Endodermal cell (in vitro differentiated cells): ENCODE measurements at regions not wholly inside any gene's neighbourhood (a gene's known extent, or its start where the extent isn't known, plus 50 kb on each side); places are given as distances from the start of the nearest gene placed in this dataset.

Experiments
- DNase-seq: peaks from one replicate; pipeline ENCODE4 v3.0.0-alpha.2; 2017
- H3K27ac ChIP-seq: 2 replicates; pipeline ENCODE4 v1.5.1; 2013; ENCODE audit warnings: mild to moderate bottlenecking, low read depth, low read length, moderate library complexity
- H3K27me3 ChIP-seq: 2 replicates; pipeline ENCODE4 v1.6.1; 2013; ENCODE audit warnings: mild to moderate bottlenecking, low read length, moderate library complexity; ENCODE audit not compliant: insufficient read depth, control insufficient read depth, poor library complexity, severe bottlenecking
- H3K36me3 ChIP-seq: 2 replicates; pipeline ENCODE4 v1.7.0; 2013; ENCODE audit warnings: mild to moderate bottlenecking, low read length, moderate library complexity; ENCODE audit not compliant: control insufficient read depth, insufficient read depth
- H3K4me1 ChIP-seq: one replicate; pipeline ENCODE4 v1.7.0; 2013; ENCODE audit warnings: low read length; ENCODE audit not compliant: control insufficient read depth, insufficient read depth
- H3K4me3 ChIP-seq: 2 replicates; pipeline ENCODE4 v1.5.1; 2013; ENCODE audit warnings: mild to moderate bottlenecking, low read length, moderate library complexity
- H3K9ac ChIP-seq: 2 replicates; pipeline ENCODE4 v1.6.1; 2013; ENCODE audit warnings: mild to moderate bottlenecking, low read length, moderate library complexity; ENCODE audit not compliant: poor library complexity, severe bottlenecking; ENCODE audit errors: extremely low read depth
- H3K9me3 ChIP-seq: 2 replicates; pipeline ENCODE4 v1.6.1; 2013; ENCODE audit warnings: mild to moderate bottlenecking, low read length, moderate library complexity; ENCODE audit not compliant: control insufficient read depth
- H3K27ac Mint-ChIP-seq: 2 replicates; pipeline ENCODE4 v1.8.0; 2020; ENCODE audit warnings: mixed read lengths
- H3K27me3 Mint-ChIP-seq: 2 replicates; pipeline ENCODE4 v1.8.0; 2021; ENCODE audit warnings: mild to moderate bottlenecking, mixed read lengths; ENCODE audit not compliant: insufficient read depth
- H3K36me3 Mint-ChIP-seq: 2 replicates; pipeline ENCODE4 v1.8.0; 2020; ENCODE audit warnings: low read depth, mixed read lengths
- H3K4me1 Mint-ChIP-seq: 2 replicates; pipeline ENCODE4 v1.8.0; 2020; ENCODE audit warnings: mixed read lengths
- H3K4me3 Mint-ChIP-seq: 2 replicates; pipeline ENCODE4 v1.8.0; 2020; ENCODE audit warnings: mild to moderate bottlenecking, moderate library complexity, mixed read lengths
- H3K9me3 Mint-ChIP-seq: 2 replicates; pipeline ENCODE4 v1.8.0; 2020; ENCODE audit warnings: mild to moderate bottlenecking, mixed read lengths
- WGBS, 2 experiments: methylation state at CpG; one replicate each; pipeline versions ENCODE4 v1.1.5 to v1.1.7; 2013; ENCODE audit warnings: missing lambda C conversion rate in 2 of 2, mixed read lengths in 1 of 2; ENCODE audit not compliant: insufficient coverage in 1 of 2, insufficient read length in 1 of 2; 5-methylcytosine and 5-hydroxymethylcytosine counted together
- TF ChIP-seq, protein P1 (sequence below): fragments of 200-600 bp; sonication (generic); conservative IDR thresholded peaks from 2 replicates; pipeline ENCODE4 v1.5.0; 2021; ENCODE audit warnings: antibody characterized with exemption, mild to moderate bottlenecking

DNA sequence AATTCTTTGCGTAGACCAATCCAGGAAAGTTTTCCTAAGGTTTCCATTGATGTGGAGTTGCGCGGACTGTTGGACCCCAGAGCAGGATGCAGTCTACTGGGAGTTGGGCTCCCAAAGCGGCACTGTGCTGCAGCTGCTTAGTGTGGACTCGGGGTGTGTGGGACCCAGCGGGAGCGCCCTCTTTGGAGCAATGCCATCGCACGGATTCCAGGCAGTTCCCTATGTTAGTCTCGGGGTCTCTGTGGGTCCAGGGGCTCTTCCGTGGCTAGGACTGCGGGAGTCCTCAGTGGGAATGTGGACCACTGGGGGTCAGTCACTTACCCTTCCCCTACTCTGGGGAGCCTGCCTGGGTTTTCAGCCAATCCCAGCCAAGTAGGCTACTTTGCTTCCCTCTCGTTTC lies 151.7 kb upstream of the OLIG3 start:
- WGBS, 2 experiments, result 95 to 98% methylated on average over 12 to 13 of the region's 13 CpGs
- TF ChIP-seq, protein P1, sequence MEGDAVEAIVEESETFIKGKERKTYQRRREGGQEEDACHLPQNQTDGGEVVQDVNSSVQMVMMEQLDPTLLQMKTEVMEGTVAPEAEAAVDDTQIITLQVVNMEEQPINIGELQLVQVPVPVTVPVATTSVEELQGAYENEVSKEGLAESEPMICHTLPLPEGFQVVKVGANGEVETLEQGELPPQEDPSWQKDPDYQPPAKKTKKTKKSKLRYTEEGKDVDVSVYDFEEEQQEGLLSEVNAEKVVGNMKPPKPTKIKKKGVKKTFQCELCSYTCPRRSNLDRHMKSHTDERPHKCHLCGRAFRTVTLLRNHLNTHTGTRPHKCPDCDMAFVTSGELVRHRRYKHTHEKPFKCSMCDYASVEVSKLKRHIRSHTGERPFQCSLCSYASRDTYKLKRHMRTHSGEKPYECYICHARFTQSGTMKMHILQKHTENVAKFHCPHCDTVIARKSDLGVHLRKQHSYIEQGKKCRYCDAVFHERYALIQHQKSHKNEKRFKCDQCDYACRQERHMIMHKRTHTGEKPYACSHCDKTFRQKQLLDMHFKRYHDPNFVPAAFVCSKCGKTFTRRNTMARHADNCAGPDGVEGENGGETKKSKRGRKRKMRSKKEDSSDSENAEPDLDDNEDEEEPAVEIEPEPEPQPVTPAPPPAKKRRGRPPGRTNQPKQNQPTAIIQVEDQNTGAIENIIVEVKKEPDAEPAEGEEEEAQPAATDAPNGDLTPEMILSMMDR, result no peak
- H3K4me3 Mint-ChIP-seq, result no peak overlapping the region

DNA sequence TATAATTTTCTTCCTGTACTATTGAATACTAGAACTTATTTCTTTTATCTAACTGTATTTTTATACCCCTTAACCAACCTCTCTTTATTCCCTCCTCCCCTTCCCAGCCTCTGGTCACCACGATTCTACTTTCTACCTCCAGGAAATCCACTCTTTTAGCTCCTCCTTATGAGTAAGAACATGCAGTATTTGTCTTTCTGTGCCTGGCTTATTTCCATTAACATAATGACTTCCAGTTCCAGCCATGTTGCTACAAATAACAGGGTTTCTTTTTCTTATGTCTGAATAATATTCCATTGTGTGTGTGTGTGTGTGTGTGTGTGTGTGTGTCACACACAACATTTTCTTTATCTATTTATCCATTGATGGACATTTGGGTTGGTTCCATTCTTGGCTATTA lies 152.3 kb upstream of the OLIG3 start:
- Mint-ChIP-seq H3K4me1 (no peaks in the 10 kb centered on the region), H3K36me3 (no peaks in the 10 kb centered on the region)
- WGBS, 2 experiments, result no CpG with 5 or more reads among the region's 1 CpG

More for the DNA sequence above, 151.7 kb upstream of the OLIG3 start:
- Histone ChIP-seq H3K4me3 (no peak overlapping the region), H3K9ac (no peak overlapping the region), H3K4me1 (no peaks in the 10 kb centered on the region), H3K36me3 (no peaks in the 10 kb centered on the region), H3K27ac (no peak overlapping the region), H3K27me3 (no peaks in the 10 kb centered on the region), H3K9me3 (no peaks in the 10 kb centered on the region)
- DNase-seq, result no peak
- no peaks in the 10 kb centered on the region for H3K36me3 Mint-ChIP-seq
- no peak overlapping the region for H3K27ac Mint-ChIP-seq
- no peaks in the 10 kb centered on the region for H3K27me3 Mint-ChIP-seq
- H3K4me1 Mint-ChIP-seq, result no peaks in the 10 kb centered on the region
- no peaks in the 10 kb centered on the region for H3K9me3 Mint-ChIP-seq

DNA sequence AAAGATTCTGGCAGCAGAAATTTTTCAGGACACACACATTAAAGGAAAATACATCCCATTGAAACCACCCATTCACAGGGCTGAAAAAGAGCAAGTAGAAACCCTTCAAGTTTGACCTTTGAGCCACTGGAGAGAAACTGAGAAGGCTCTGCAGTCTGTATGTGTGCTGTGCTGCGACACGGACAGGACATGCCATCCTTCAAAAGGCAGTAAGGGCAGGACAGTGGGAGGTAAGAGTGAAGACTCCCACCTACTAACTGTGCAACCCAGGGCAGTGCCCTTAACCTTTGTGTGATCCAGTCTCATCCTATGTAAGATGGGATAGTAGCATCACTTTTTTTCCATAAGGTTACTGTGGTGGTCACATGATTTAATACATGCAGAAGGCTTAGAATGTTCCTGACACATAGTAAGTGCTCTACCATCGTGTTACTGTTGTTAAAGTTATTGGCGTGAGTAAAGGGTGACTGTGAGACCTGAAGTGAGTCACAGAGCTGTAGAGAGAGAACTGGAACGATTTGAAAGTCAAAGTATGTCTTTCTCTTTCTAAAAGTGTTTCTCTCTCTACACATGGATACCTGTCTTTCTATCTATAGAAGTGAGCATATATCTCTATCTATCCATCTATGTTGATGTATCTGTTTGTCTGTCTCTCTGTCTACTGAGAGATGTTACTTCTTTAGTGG lies 153.7 kb upstream of the OLIG3 start:
- TF ChIP-seq, protein P1, result no peak
- peaks cover 1% of the 10 kb centered on the region for H3K9me3 ChIP-seq
- no peak for DNase-seq
- Mint-ChIP-seq H3K27me3 (no peaks in the 10 kb centered on the region), H3K9me3 (peaks cover 9% of the 10 kb centered on the region), H3K4me3 (no peak overlapping the region), H3K4me1 (no peaks in the 10 kb centered on the region), H3K27ac (no peak overlapping the region), H3K36me3 (no peaks in the 10 kb centered on the region)
- H3K36me3 ChIP-seq, result no peaks in the 10 kb centered on the region
- no peak overlapping the region for H3K4me3 ChIP-seq
- H3K4me1 ChIP-seq, result no peaks in the 10 kb centered on the region
- 89 to 94% methylated on average over 4 to 5 of the region's 5 CpGs for WGBS, 2 experiments
- no peak overlapping the region for H3K9ac ChIP-seq
- H3K27me3 ChIP-seq, result no peaks in the 10 kb centered on the region
- no peak overlapping the region for H3K27ac ChIP-seq

More for the DNA sequence above, 152.3 kb upstream of the OLIG3 start:
- Histone ChIP-seq H3K4me3 (no peak overlapping the region), H3K27ac (no peak overlapping the region), H3K9me3 (no peaks in the 10 kb centered on the region), H3K36me3 (no peaks in the 10 kb centered on the region), H3K27me3 (no peaks in the 10 kb centered on the region), H3K4me1 (no peaks in the 10 kb centered on the region), H3K9ac (no peak overlapping the region)
- no peaks in the 10 kb centered on the region for H3K27me3 Mint-ChIP-seq
- H3K4me3 Mint-ChIP-seq, result no peak overlapping the region
- no peak for DNase-seq
- no peaks in the 10 kb centered on the region for H3K9me3 Mint-ChIP-seq
- H3K27ac Mint-ChIP-seq, result no peak overlapping the region
- TF ChIP-seq, protein P1, result no peak
